Activated CD4-positive, alpha-beta T cell treated with anti-CD3 and anti-CD28 coated beads for 48 hours (primary cell): ENCODE measurements at regions not wholly inside any gene's neighbourhood (a gene's known extent, or its start where the extent isn't known, plus 50 kb on each side); places are given as distances from the start of the nearest gene placed in this dataset.

ENCODE experiments used
- DNase-seq: peaks from one replicate; pipeline ENCODE4 v3.0.0-alpha.2; 2020

GRCh38 chr18:51401912-51402311, 204.4 kb upstream of the MEX3C start:
- no peak for DNase-seq

- no peak for DNase-seq
These were observed 207.1 kb upstream of the MEX3C start for GRCh38 chr18:51404620-51405019.

GRCh38 chr18:51405683-51406477, 208.4 kb upstream of the MEX3C start:
- no peak for DNase-seq

- DNase-seq, result no peak
These were observed 220.4 kb upstream of the MEX3C start for GRCh38 chr18:51417643-51418483.

GRCh38 chr18:51425475-51425874, 228.0 kb upstream of the MEX3C start:
- DNase-seq, result peak; percentile 48

GRCh38 chr18:51425889-51426288, 228.4 kb upstream of the MEX3C start:
- DNase-seq, result peak; percentile 15

GRCh38 chr18:51426996-51427395, 229.5 kb upstream of the MEX3C start:
- DNase-seq, result no peak

GRCh38 chr18:51429644-51430043, 232.2 kb upstream of the MEX3C start:
- DNase-seq, result no peak

GRCh38 chr18:51430538-51430937, 233.1 kb upstream of the MEX3C start:
- no peak for DNase-seq

- no peak for DNase-seq
These were observed 235.8 kb upstream of the MEX3C start for GRCh38 chr18:51433296-51433695.

- DNase-seq, result no peak
These were observed 236.4 kb upstream of the MEX3C start for GRCh38 chr18:51433881-51434280.

- peak; percentile 9 for DNase-seq
These were observed 240.1 kb upstream of the MEX3C start for GRCh38 chr18:51437280-51438271.

GRCh38 chr18:51438797-51439350, 241.4 kb upstream of the MEX3C start:
- no peak for DNase-seq

GRCh38 chr18:51442012-51442411, 244.5 kb upstream of the MEX3C start:
- DNase-seq, result no peak

- no peak for DNase-seq
These were observed 249.2 kb upstream of the MEX3C start for GRCh38 chr18:51446571-51447210.

- no peak for DNase-seq
These were observed 250.2 kb upstream of the MEX3C start for GRCh38 chr18:51447351-51448342.

- DNase-seq, result no peak
These were observed 251.5 kb upstream of the MEX3C start for GRCh38 chr18:51448949-51449348.

GRCh38 chr18:51453594-51453993, 256.1 kb upstream of the MEX3C start:
- no peak for DNase-seq

GRCh38 chr18:51458861-51459260, 261.4 kb upstream of the MEX3C start:
- no peak for DNase-seq

- no peak for DNase-seq
These were observed 264.5 kb upstream of the MEX3C start for GRCh38 chr18:51461956-51462355.
